IMR-90 (cell line): ENCODE measurements at regions not wholly inside any gene's neighbourhood (a gene's known extent, or its start where the extent isn't known, plus 50 kb on each side); places are given as distances from the start of the nearest gene placed in this dataset.

Source experiments
- ATAC-seq: fragments of 200-7000 bp; cut with Tn5 transposase; 2 replicates; pipeline ENCODE4 v1.9.1; 2020; ENCODE audit warnings: low read depth, mild to moderate bottlenecking, moderate library complexity
- BruUV-seq: library from RNA; stranded (reverse); fragments of 400-500 nt; replicated peaks from 2 replicates; lab custom pipeline; 2021; lab: Mats Ljungman, UMichigan
- CTCF ChIA-PET: fragments of 300-600 bp; formaldehyde crosslinking; extraction: SDS; loops from one replicate; lab custom pipeline; 2021; ENCODE audit warnings: antibody characterized with exemption; lab: Yijun Ruan, JAX
- POLR2A ChIA-PET: fragments of 300-600 bp; sonication (Branson Sonifier 250); formaldehyde crosslinking; loops from one replicate; lab custom pipeline; 2022; ENCODE audit warnings: antibody characterized with exemption; ENCODE audit not compliant: unreplicated experiment; lab: Charles Lee
- DNase-seq: peaks from one replicate; pipeline ENCODE4 v3.0.0; 2013
- H2AFZ ChIP-seq: replicated peaks from 2 replicates; pipeline ENCODE3; 2013; ENCODE audit warnings: low read length, mild to moderate bottlenecking; ENCODE audit not compliant: poor library complexity
- H2AK5ac ChIP-seq: 2 replicates; pipeline ENCODE4 v1.6.1; 2013; ENCODE audit warnings: low read depth, low read length, inconsistent platforms
- H2AK9ac ChIP-seq: replicated peaks from 2 replicates; pipeline ENCODE3; 2013; ENCODE audit warnings: mild to moderate bottlenecking, low read depth, low read length, moderate library complexity; ENCODE audit not compliant: poor library complexity
- H2BK120ac ChIP-seq: 2 replicates; pipeline ENCODE4 v1.6.1; 2013; ENCODE audit warnings: low read depth, low read length, inconsistent platforms
- H2BK15ac ChIP-seq: 3 replicates; pipeline ENCODE4 v1.6.1; 2013; ENCODE audit warnings: low read depth, low read length, inconsistent platforms
- H2BK20ac ChIP-seq: 2 replicates; pipeline ENCODE4 v1.6.1; 2013; ENCODE audit warnings: low read depth, mild to moderate bottlenecking, inconsistent platforms, low read length, moderate library complexity
- H2BK5ac ChIP-seq: 2 replicates; pipeline ENCODE4 v1.6.1; 2013; ENCODE audit warnings: mild to moderate bottlenecking, low read depth, low read length, inconsistent platforms; ENCODE audit not compliant: poor library complexity, severe bottlenecking
- H3K14ac ChIP-seq: replicated peaks from 2 replicates; pipeline ENCODE4 v1.6.1; 2013; ENCODE audit warnings: low read depth, low read length, inconsistent platforms
- H3K18ac ChIP-seq: 2 replicates; pipeline ENCODE4 v1.6.1; 2013; ENCODE audit warnings: low read depth, low read length, control low read depth
- H3K23ac ChIP-seq: 2 replicates; pipeline ENCODE4 v1.6.1; 2013; ENCODE audit warnings: low read depth, low read length, inconsistent platforms
- H3K27ac ChIP-seq: 2 replicates; pipeline ENCODE4 v1.5.1; 2013; ENCODE audit warnings: mild to moderate bottlenecking, control low read depth, low read length; ENCODE audit not compliant: insufficient read depth
- H3K27me3 ChIP-seq: 2 replicates; pipeline ENCODE4 v1.6.1; 2013; ENCODE audit warnings: low read length; ENCODE audit not compliant: control insufficient read depth, insufficient read depth
- H3K36me3 ChIP-seq: 2 replicates; pipeline ENCODE4 v1.6.1; 2013; ENCODE audit warnings: low read length, mixed read lengths; ENCODE audit not compliant: control insufficient read depth, insufficient read depth
- H3K4ac ChIP-seq: 2 replicates; pipeline ENCODE4 v1.6.1; 2013; ENCODE audit warnings: low read depth, low read length, inconsistent platforms
- H3K4me1 ChIP-seq: 2 replicates; pipeline ENCODE4 v1.6.1; 2013; ENCODE audit warnings: low read length, mixed read lengths; ENCODE audit not compliant: control insufficient read depth, insufficient read depth
- H3K4me2 ChIP-seq: 2 replicates; pipeline ENCODE4 v1.6.1; 2013; ENCODE audit warnings: low read depth, mild to moderate bottlenecking, control low read depth, low read length, moderate library complexity
- H3K4me3 ChIP-seq: 2 replicates; pipeline ENCODE4 v1.5.1; 2013; ENCODE audit warnings: low read depth, mild to moderate bottlenecking, control low read depth, low read length, moderate library complexity; ENCODE audit not compliant: insufficient read depth
- H3K56ac ChIP-seq: 2 replicates; pipeline ENCODE4 v1.6.1; 2013; ENCODE audit warnings: low read length, inconsistent platforms; ENCODE audit not compliant: insufficient read depth; ENCODE audit errors: extremely low read depth
- H3K79me1 ChIP-seq, 2 experiments: 2 replicates each; pipeline ENCODE4 v1.6.1; 2013; ENCODE audit warnings: low read length in 2 of 2, inconsistent platforms in 1 of 2, low read depth in 1 of 2
- H3K9ac ChIP-seq: 2 replicates; pipeline ENCODE4 v1.6.1; 2013; ENCODE audit warnings: low read depth, low read length, control low read depth
- H3K9me1 ChIP-seq: 2 replicates; pipeline ENCODE4 v1.6.1; 2013; ENCODE audit warnings: low read length, inconsistent platforms; ENCODE audit not compliant: insufficient read depth
- H3K9me3 ChIP-seq: 2 replicates; pipeline ENCODE4 v1.6.1; 2013; ENCODE audit warnings: low read length; ENCODE audit not compliant: control insufficient read depth, insufficient read depth
- H4K20me1 ChIP-seq: 2 replicates; pipeline ENCODE4 v1.6.1; 2013; ENCODE audit warnings: low read length, inconsistent platforms; ENCODE audit not compliant: insufficient read depth
- H4K5ac ChIP-seq: 2 replicates; pipeline ENCODE4 v1.6.1; 2013; ENCODE audit warnings: mild to moderate bottlenecking, low read depth, low read length, control low read depth
- H4K8ac ChIP-seq, 2 experiments: 2 replicates each; pipeline ENCODE4 v1.6.1; 2013; ENCODE audit warnings: low read depth in 2 of 2, low read length in 2 of 2, control low read depth in 1 of 2, inconsistent platforms in 1 of 2
- H4K91ac ChIP-seq: 2 replicates; pipeline ENCODE4 v1.6.1; 2013; ENCODE audit warnings: low read depth, low read length, inconsistent platforms; ENCODE audit not compliant: insufficient read depth
- CTCF ChIP-seq: conservative IDR thresholded peaks from 2 replicates; pipeline ENCODE4 v1.5.1; 2012; ENCODE audit warnings: mild to moderate bottlenecking, low read depth, low read length, improper control_type of control experiment
- MAFK ChIP-seq: IDR thresholded peaks from 2 replicates; pipeline ENCODE4 v1.6.1; 2012; ENCODE audit warnings: low read depth, low read length, improper control_type of control experiment
- POLR2A ChIP-seq: IDR thresholded peaks from 2 replicates; pipeline ENCODE4 v1.6.1; 2012; ENCODE audit warnings: mild to moderate bottlenecking, low read depth, low read length
- RAD21 ChIP-seq: IDR thresholded peaks from 2 replicates; pipeline ENCODE4 v1.6.1; 2012; ENCODE audit warnings: low read length, improper control_type of control experiment
- RCOR1 ChIP-seq: IDR thresholded peaks from 2 replicates; pipeline ENCODE4 v1.6.1; 2012; ENCODE audit warnings: mild to moderate bottlenecking, low read length, improper control_type of control experiment; ENCODE audit not compliant: insufficient replicate concordance
- RFX5 ChIP-seq: IDR thresholded peaks from 2 replicates; pipeline ENCODE4 v1.8.0; 2012; ENCODE audit warnings: low read depth, mild to moderate bottlenecking, low read length, moderate library complexity
- WGBS, 2 experiments: methylation state at CpG; one replicate each; pipeline versions ENCODE4 v1.1.5 to v1.1.7; 2013; ENCODE audit warnings: missing lambda C conversion rate in 2 of 2; ENCODE audit not compliant: insufficient read length in 1 of 2; ENCODE audit errors: extremely low coverage in 2 of 2; 5-methylcytosine and 5-hydroxymethylcytosine counted together
- dilution Hi-C: fragments of 300-500 bp; cut with HindIII; formaldehyde crosslinking; loops from one replicate; pipeline ENCODE4 v1.14.3; 2018; ENCODE audit warnings: low sequenced_read_pairs; ENCODE audit not compliant: unreplicated experiment
- in situ Hi-C: fragments of 300-500 bp; cut with MboI; formaldehyde crosslinking; loops from 3 replicates; pipeline ENCODE4 v1.14.3; 2019; ENCODE audit warnings: low sequenced_read_pairs, inconsistent platforms, mixed read lengths
- intact Hi-C: fragments of 100-400 bp; cut with micrococcal nuclease; formaldehyde crosslinking; loops from 2 replicates; pipeline ENCODE4 v1.10.0; 2022

DNA sequence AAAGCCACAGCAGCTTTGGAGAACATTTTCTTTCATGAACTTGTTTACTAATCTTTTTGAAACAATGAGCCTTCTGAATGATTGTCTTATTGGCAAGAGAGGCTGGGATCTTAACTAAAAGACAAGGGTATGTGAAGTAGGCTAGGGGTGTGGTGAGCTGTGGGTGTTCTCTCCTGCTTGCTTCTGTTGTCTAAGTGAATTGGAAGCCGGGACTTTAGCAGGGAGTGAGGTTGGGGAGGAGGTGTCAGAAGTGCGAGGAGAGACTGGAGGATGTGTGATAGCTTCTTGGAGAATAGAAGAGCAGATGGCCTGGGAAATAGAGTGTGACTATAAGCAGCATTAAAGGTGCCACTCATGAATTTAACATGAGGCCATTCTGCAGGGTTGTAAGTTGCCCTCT, 562.8 kb downstream of the UTRN start:
- ChIA-PET POLR2A (no interaction called here), CTCF (interaction anchor here (1.4 kb wide), 1 partner anchor 11 kb away, joined by 5 read pairs; no protein-coding TSS in a partner anchor)
- ATAC-seq: no peak
- Histone ChIP-seq H3K79me1 (no peaks in the 10 kb centered on the region), H3K27me3 (no peaks in the 10 kb centered on the region), H3K9ac (no peak overlapping the region), H2BK120ac (no peak overlapping the region), H2AK9ac (no peak overlapping the region), H2BK5ac (no peak overlapping the region), H3K18ac (no peak overlapping the region), H2BK15ac (no peak overlapping the region), H3K4me3 (no peak overlapping the region), H3K23ac (no peak overlapping the region), H3K4ac (no peak overlapping the region), H3K4me1 (peaks cover 2% of the 10 kb centered on the region; the same call in 1 of the 2 replicates), H4K8ac (no peak overlapping the region), H3K14ac (no peak overlapping the region), H3K36me3 (peaks cover 1% of the 10 kb centered on the region; the same call in 1 of the 2 replicates), H3K9me3 (no peaks in the 10 kb centered on the region), H3K9me1 (no peaks in the 10 kb centered on the region), H2AFZ (no peak overlapping the region), H4K20me1 (no peaks in the 10 kb centered on the region), H3K56ac (no peak overlapping the region), H2BK20ac (no peak overlapping the region), H2AK5ac (no peak overlapping the region), H3K27ac (no peak overlapping the region), H4K91ac (no peak overlapping the region), H3K4me2 (no peak overlapping the region), H4K5ac (no peak overlapping the region)
- no peak for DNase-seq
- no peak for TF ChIP-seq RFX5
- no peak for TF ChIP-seq RAD21
- no peak for TF ChIP-seq MAFK
- TF ChIP-seq RCOR1: no peak
- TF ChIP-seq POLR2A: no peak
- no peak for TF ChIP-seq CTCF
- in situ Hi-C loops: no loop called here
- intact Hi-C loops: no loop called here
- BruUV-seq: no TSS peak
- dilution Hi-C loops: no loop called here
- 81% methylated on average over 2 of the region's 2 CpGs; no CpG with 5 or more reads in 1 of the 2 experiments for WGBS, 2 experiments
